Omental fat pad (tissue), 3 donors: ENCODE measurements at regions not wholly inside any gene's neighbourhood (a gene's known extent, or its start where the extent isn't known, plus 50 kb on each side); places are given as distances from the start of the nearest gene placed in this dataset.

ENCODE experiments used
- ATAC-seq: fragments of 150-250 bp; one replicate; pipeline ENCODE4 v1.9.1; 2016; ENCODE audit warnings: mild to moderate bottlenecking, moderate library complexity; ENCODE audit not compliant: low FRiP score
- DNase-seq: peaks from one replicate; pipeline ENCODE4 v3.0.0-alpha.2; 2019; ENCODE audit warnings: low spot score
- TF ChIP-seq, protein P1 (sequence below), 3 donors: fragments of 450-650 bp; IDR thresholded peaks; one replicate each; pipeline ENCODE4 v1.5.1; 2016 to 2017; ENCODE audit warnings: antibody characterized with exemption in 3 of 3, mild to moderate bottlenecking in 3 of 3, moderate library complexity in 2 of 3

DNA sequence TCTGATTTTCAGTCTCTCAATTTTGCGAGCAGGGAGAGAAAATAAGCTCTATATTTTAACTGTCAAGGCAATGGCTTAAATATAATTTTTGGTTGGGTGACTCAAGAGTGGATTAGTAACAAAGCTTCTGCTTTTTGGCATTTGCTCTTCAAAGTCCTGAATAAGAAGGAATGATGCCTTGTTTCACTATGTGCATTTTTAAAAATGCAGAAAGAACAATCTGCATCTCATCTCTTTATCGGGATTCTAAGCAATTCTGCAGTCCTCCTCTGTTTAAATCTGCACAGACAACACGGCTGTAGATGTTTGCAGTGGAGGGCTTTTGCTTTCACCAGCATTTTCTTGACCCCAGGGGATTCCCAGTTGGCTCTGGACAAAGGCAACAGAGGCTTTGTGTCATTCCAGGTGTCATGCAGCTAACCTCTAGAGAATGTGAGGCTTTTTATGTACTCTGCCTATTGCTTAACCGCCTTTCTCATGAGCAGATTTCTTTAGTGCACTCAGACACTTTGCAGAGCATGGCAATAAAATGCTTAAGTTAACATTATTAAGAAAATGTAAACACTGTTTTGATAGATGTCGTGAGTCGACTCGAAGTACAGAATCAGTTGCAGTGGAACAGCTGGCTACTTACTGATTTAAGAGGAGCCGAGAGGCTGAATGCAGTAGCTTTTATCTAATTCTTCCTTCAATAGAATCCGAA is 783.2 kb upstream of the NEGR1 start:
- no peak for ATAC-seq
- DNase-seq = no peak
- TF ChIP-seq, protein P1, sequence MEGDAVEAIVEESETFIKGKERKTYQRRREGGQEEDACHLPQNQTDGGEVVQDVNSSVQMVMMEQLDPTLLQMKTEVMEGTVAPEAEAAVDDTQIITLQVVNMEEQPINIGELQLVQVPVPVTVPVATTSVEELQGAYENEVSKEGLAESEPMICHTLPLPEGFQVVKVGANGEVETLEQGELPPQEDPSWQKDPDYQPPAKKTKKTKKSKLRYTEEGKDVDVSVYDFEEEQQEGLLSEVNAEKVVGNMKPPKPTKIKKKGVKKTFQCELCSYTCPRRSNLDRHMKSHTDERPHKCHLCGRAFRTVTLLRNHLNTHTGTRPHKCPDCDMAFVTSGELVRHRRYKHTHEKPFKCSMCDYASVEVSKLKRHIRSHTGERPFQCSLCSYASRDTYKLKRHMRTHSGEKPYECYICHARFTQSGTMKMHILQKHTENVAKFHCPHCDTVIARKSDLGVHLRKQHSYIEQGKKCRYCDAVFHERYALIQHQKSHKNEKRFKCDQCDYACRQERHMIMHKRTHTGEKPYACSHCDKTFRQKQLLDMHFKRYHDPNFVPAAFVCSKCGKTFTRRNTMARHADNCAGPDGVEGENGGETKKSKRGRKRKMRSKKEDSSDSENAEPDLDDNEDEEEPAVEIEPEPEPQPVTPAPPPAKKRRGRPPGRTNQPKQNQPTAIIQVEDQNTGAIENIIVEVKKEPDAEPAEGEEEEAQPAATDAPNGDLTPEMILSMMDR (IDR thresholded peaks at IDR 0.05) = no peak

DNA sequence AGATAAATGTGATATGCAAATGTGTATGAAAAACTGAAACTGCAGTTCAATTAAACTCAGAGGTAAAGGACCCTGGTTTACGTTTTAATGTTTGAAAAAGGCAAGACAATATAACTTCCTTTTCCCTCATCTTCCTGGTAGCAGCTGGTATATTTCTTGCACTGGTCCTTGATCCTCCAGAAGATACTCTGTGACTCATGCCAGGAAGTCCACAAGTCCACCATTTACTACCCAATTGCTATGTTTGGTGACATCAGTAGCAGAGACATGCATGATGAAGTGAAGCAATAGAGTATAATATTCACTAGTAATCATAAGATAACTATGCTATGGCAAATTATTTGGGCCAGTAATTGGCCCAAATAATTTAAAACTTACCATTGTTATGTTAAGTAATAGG is 774.5 kb upstream of the NEGR1 start:
- DNase-seq = no peak
- TF ChIP-seq, protein P1 (IDR thresholded peaks at IDR 0.05) = no peak

DNA sequence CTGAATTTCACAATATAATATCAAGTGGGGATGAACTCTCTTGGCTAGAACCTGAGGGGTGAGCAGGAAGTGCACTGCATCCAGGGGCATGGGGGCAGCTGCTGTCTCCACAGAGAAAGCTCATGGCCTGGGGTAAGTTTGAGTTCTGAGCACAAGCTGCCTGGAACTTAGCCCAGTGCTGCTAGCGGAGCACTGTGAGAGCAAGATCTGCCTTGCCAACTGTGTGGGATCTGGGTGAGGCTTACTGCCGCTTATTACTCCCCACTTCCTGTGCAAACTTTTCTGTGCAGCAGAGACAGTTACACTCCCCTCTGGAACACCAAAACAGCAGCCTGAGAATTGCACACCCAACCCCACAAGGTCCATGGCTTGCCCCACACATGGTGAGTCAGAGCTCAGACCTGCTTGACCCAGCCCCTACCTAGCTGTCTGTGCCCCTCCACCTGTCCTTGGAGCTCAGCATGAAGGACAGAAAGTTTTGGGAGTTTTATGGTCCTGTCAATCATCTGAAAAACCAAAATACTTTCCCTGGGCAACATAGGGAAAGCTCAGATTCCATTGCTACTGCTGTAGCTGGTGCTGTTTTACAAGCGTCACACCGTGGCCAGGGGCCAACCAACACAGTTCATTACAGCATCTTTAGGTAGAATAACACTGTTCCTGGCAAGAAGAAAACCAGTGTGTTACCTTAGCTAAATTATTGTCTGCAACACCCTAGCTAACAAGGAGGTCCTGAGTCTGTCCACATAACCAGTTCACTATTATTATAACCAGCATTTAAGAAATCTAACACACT is 762.1 kb upstream of the NEGR1 start:
- DNase-seq = no peak
- no peak for ATAC-seq

More for the DNA sequence above, 774.5 kb upstream of the NEGR1 start:
- no peak for ATAC-seq

DNA sequence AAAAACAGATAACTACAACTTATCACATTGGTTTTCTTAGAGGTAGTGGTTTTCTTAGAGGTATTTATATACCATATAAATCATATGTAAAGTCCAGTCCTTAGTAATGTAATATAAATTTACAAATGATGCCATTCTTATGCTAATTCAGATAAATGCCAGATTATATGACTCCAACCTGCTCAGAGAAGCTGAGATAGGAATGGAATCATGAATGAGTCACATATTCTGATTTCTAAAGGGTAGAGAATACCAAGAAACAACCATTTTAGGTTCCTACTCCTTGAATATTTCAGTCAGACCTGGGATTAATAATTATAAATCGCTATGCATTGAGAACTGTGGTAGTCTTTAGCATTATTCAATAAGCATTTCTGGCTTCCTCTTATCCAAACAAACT is 760.1 kb upstream of the NEGR1 start:
- DNase-seq (no peak), ATAC-seq (no peak)
- TF ChIP-seq, protein P1 (IDR thresholded peaks at IDR 0.05) = no peak

More for the DNA sequence above, 762.1 kb upstream of the NEGR1 start:
- TF ChIP-seq, protein P1 (IDR thresholded peaks at IDR 0.05) = no peak

DNA sequence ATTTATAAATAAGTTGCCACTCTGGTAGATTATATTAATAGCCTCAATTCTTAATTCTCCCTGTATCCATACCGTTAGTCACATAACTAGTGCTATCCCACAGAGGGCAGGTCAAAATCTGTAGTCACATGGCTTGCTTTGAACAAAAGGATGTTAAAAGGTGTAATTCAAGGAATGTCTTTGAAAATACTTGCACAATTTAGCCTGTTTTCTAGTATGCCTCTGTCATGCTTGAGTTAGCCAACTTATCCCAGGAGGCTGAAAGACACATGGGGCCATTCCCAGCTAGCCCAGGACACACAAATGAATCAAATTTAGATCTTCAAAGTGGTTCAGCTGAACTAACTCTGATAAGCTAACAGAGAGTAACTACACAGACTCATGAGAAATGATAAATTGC is 758.5 kb upstream of the NEGR1 start:
- DNase-seq = no peak
- no peak for ATAC-seq
- TF ChIP-seq, protein P1 (IDR thresholded peaks at IDR 0.05) = no peak

DNA sequence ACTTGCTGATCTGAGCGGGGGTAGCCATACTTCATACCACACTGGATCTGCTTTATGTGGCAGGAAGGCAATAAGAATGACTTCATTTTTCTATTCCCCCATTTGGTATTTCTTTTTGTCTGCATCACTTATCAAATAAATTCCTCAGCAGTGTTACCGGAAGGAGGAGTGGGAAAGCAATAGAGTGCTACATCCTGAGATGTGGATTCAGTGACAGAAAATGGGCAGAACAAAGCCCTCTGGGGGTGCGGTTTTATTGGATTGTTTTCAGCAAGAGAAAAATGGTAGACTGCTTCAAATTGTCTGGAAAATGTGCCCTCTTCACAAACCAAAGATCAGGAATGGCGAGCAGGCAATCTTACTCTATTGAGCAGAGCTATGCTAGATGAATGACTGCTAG is 751.9 kb upstream of the NEGR1 start:
- ATAC-seq (no peak), DNase-seq (no peak)
- TF ChIP-seq, protein P1 (IDR thresholded peaks at IDR 0.05) = no peak
